Activated B cell treated with CpG ODN at 0.5 μM for 24 hours (primary cell): ENCODE measurements at regions not wholly inside any gene's neighbourhood (a gene's known extent, or its start where the extent isn't known, plus 50 kb on each side); places are given as distances from the start of the nearest gene placed in this dataset.

ENCODE experiments used
- ATAC-seq: fragments of 200-7000 bp; cut with Tn5 transposase; one replicate; pipeline ENCODE4 v1.10.0; 2021; ENCODE audit warnings: low read depth, mild to moderate bottlenecking, moderate library complexity
- CTCF ChIA-PET: fragments of 350-600 bp; sonication (Branson Sonifier 250); formaldehyde crosslinking; loops from one replicate; lab custom pipeline; 2021; ENCODE audit warnings: antibody characterized with exemption; lab: Charles Lee
- POLR2A ChIA-PET: fragments of 350-600 bp; sonication (Branson Sonifier 250); formaldehyde crosslinking; loops from one replicate; lab custom pipeline; 2021; ENCODE audit warnings: antibody characterized with exemption; lab: Charles Lee
- DNase-seq: peaks from one replicate; pipeline ENCODE4 v3.0.0; 2022
- H3K27ac Mint-ChIP-seq: one replicate; pipeline ENCODE4 v1.8.0; 2020; ENCODE audit warnings: mixed read lengths
- H3K27me3 Mint-ChIP-seq: one replicate; pipeline ENCODE4 v1.8.0; 2021; ENCODE audit warnings: mixed read lengths
- H3K36me3 Mint-ChIP-seq: one replicate; pipeline ENCODE4 v1.8.0; 2021; ENCODE audit warnings: low read depth, mixed read lengths
- H3K4me1 Mint-ChIP-seq: one replicate; pipeline ENCODE4 v1.8.0; 2021; ENCODE audit warnings: mixed read lengths
- H3K4me3 Mint-ChIP-seq: one replicate; pipeline ENCODE4 v1.8.0; 2020; ENCODE audit warnings: mild to moderate bottlenecking, mixed read lengths
- H3K9me3 Mint-ChIP-seq: one replicate; pipeline ENCODE4 v1.8.0; 2020; ENCODE audit warnings: mixed read lengths
- intact Hi-C: fragments of 100-400 bp; cut with micrococcal nuclease; formaldehyde crosslinking; loops from one replicate; pipeline ENCODE4 v1.15.1; 2024
- TF ChIP-seq, protein P1 (sequence below): fragments of 200-600 bp; IDR thresholded peaks from one replicate; pipeline ENCODE4 v1.8.0; 2022; ENCODE audit warnings: antibody characterized with exemption, mild to moderate bottlenecking

DNA sequence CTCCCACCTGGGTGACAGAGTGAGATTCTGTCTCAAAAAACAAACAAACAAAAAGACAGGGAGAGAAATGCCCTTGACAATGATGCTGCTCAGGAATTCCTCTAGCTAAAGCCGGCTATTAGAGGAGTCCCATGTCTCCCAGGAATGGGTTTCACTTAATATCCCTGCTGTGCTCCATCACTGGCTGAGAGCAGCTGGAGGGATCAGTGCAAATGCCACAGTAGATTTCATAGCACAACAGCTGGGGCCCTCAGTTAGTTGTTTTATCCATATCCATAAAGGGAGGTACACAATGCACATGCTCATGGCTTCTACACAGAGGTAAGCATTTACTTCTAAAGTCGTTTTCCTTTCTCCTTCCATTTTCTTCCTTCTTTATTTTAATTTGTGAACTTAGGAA, 742.0 kb upstream of the POU3F2 start:
- ChIA-PET POLR2A (no interaction called here), CTCF (interaction anchor here (0.8 kb wide), 1 partner anchor 1027 kb away, joined by 3 read pairs; no protein-coding TSS in a partner anchor)
- TF ChIP-seq, protein P1, sequence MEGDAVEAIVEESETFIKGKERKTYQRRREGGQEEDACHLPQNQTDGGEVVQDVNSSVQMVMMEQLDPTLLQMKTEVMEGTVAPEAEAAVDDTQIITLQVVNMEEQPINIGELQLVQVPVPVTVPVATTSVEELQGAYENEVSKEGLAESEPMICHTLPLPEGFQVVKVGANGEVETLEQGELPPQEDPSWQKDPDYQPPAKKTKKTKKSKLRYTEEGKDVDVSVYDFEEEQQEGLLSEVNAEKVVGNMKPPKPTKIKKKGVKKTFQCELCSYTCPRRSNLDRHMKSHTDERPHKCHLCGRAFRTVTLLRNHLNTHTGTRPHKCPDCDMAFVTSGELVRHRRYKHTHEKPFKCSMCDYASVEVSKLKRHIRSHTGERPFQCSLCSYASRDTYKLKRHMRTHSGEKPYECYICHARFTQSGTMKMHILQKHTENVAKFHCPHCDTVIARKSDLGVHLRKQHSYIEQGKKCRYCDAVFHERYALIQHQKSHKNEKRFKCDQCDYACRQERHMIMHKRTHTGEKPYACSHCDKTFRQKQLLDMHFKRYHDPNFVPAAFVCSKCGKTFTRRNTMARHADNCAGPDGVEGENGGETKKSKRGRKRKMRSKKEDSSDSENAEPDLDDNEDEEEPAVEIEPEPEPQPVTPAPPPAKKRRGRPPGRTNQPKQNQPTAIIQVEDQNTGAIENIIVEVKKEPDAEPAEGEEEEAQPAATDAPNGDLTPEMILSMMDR, result no peak
- H3K4me1 Mint-ChIP-seq, result no peaks in the 10 kb centered on the region
- intact Hi-C loops, result no loop called here
- H3K9me3 Mint-ChIP-seq, result peaks cover 2% of the 10 kb centered on the region
- no peak overlapping the region for H3K27ac Mint-ChIP-seq
- no peaks in the 10 kb centered on the region for H3K36me3 Mint-ChIP-seq
- DNase-seq, result no peak
- H3K27me3 Mint-ChIP-seq, result no peaks in the 10 kb centered on the region
- ATAC-seq, result no peak
- no peak overlapping the region for H3K4me3 Mint-ChIP-seq

DNA sequence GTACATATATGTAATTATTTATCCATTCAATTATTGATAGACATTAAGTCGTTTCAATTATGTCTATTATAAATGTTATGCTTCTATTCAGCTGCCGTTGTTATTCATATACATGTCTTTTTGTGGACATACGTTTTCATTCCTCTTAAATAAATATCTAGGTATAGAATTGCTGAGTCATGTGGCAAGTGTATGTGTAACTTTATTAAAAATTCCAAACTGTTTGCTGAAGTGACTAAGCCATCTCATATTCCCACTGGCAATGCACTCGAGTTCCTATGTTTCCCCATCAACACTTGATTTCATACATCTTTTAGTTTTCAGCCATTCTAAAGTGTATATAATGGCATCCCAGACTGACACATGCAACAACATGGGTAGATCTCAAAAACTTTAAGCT, 739.7 kb upstream of the POU3F2 start:
- H3K4me1 Mint-ChIP-seq, result no peaks in the 10 kb centered on the region
- ATAC-seq (no peak), DNase-seq (no peak)
- no peak overlapping the region for H3K27ac Mint-ChIP-seq
- no peaks in the 10 kb centered on the region for H3K27me3 Mint-ChIP-seq
- TF ChIP-seq, protein P1, result no peak
- peaks cover under 1% of the 10 kb centered on the region for H3K9me3 Mint-ChIP-seq
- ChIA-PET POLR2A (no interaction called here), CTCF (no interaction called here)
- no peaks in the 10 kb centered on the region for H3K36me3 Mint-ChIP-seq
- intact Hi-C loops, result no loop called here
- H3K4me3 Mint-ChIP-seq, result no peak overlapping the region

DNA sequence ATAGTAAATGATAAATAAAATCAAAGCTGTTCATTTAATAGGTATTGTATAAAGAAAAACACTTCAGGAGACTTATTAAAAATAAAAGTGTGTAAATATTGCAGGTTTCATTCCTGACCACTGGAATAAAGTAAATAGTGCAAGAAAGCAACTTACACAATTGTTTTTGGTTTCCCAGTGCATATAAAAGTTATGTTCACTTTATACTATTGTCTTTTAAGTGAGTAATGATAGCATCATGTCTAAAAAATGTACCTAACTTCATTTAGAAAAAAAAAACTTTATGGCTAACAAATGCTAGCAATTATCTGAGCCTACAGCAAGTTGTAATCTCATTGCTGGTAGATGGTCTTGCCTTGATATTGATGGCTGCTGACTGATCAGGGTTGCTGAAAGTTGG, 726.6 kb upstream of the POU3F2 start:
- intact Hi-C loops, result no loop called here
- no peaks in the 10 kb centered on the region for H3K36me3 Mint-ChIP-seq
- ChIA-PET POLR2A (no interaction called here), CTCF (no interaction called here)
- no peaks in the 10 kb centered on the region for H3K27me3 Mint-ChIP-seq
- no peaks in the 10 kb centered on the region for H3K9me3 Mint-ChIP-seq
- H3K27ac Mint-ChIP-seq, result no peak overlapping the region
- no peak for ATAC-seq
- H3K4me3 Mint-ChIP-seq, result no peak overlapping the region
- TF ChIP-seq, protein P1, result no peak
- DNase-seq, result no peak
- no peaks in the 10 kb centered on the region for H3K4me1 Mint-ChIP-seq

DNA sequence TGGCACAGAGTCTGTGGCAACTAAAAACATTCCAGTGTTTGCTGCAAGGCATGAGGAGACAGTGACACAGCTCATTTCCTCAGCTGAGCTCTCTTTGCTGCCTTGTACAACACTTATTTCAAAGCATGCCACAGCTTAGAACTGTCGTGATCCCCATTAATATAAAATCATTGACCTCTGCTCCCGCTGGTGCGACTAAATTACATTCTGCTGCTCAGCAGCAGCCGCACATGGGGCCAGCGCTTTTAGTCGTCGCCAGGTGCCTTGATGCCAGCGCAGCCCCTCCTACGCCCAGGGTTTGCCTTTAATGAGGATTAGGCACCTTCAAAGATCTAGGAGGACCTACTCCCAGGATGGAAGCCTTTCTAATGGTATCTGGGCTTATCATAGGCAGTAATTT, 717.9 kb upstream of the POU3F2 start:
- H3K27ac Mint-ChIP-seq, result no peak overlapping the region
- no peak overlapping the region for H3K4me3 Mint-ChIP-seq
- DNase-seq (no peak), ATAC-seq (no peak)
- H3K4me1 Mint-ChIP-seq, result no peaks in the 10 kb centered on the region
- TF ChIP-seq, protein P1, result no peak
- POLR2A ChIA-PET, result no interaction called here
- CTCF ChIA-PET, result no interaction called here
- intact Hi-C loops, result no loop called here
- no peaks in the 10 kb centered on the region for H3K9me3 Mint-ChIP-seq
- no peaks in the 10 kb centered on the region for H3K36me3 Mint-ChIP-seq
- H3K27me3 Mint-ChIP-seq, result no peaks in the 10 kb centered on the region

DNA sequence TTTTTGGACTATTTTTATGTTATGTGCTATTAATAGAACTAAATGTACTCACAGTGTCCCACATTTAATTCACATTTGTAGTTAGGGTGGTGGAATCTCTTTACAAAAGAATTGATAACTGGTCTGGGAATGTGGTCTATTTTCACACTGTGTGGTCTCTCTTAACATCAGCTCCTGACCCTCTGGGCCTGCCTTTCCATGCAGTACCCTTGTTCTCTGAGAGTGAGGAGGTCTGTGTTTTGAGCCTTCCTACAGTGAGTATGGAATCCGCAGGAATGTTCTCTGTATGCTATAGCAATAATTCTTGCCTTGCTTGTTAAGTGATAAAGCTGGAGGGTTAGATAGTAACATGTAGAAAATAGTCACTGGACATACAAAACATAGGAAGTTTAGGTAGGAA, 717.3 kb upstream of the POU3F2 start:
- DNase-seq, result no peak
- H3K27ac Mint-ChIP-seq, result no peak overlapping the region
- no peak overlapping the region for H3K4me3 Mint-ChIP-seq
- no peaks in the 10 kb centered on the region for H3K4me1 Mint-ChIP-seq
- ATAC-seq, result no peak
- H3K9me3 Mint-ChIP-seq, result no peaks in the 10 kb centered on the region
- no peaks in the 10 kb centered on the region for H3K36me3 Mint-ChIP-seq
- CTCF ChIA-PET, result no interaction called here
- intact Hi-C loops, result no loop called here
- H3K27me3 Mint-ChIP-seq, result no peaks in the 10 kb centered on the region
- TF ChIP-seq, protein P1, result no peak
- POLR2A ChIA-PET, result no interaction called here
